K562 (cell line): ENCODE measurements at regions not wholly inside any gene's neighbourhood (a gene's known extent, or its start where the extent isn't known, plus 50 kb on each side); places are given as distances from the start of the nearest gene placed in this dataset.

Source experiments
- ATAC-seq: fragments of 200-7000 bp; cut with Tn5 transposase; 3 replicates; pipeline ENCODE4 v1.9.1; 2020; ENCODE audit warnings: moderate library complexity
- BruUV-seq: library from RNA; stranded (reverse); fragments of 400-500 nt; replicated peaks from 2 replicates; lab custom pipeline; 2021; lab: Mats Ljungman, UMichigan
- CTCF ChIA-PET: fragments of 300-600 bp; formaldehyde crosslinking; extraction: SDS; loops from one replicate; lab custom pipeline; 2021; ENCODE audit warnings: low intra/inter-chr PET ratio; lab: Yijun Ruan, JAX
- POLR2A ChIA-PET: fragments of 300-600, 350-650 bp; sonication (Branson Sonifier 250); formaldehyde crosslinking; extraction: SDS; loops from one replicate; lab custom pipeline; 2021; ENCODE audit warnings: antibody characterized with exemption, inconsistent platforms; lab: Yijun Ruan, JAX
- DNase-seq, 4 experiments: peaks; one replicate each; pipeline versions ENCODE4 v3.0.0 to v3.0.0-alpha.2; 2011 to 2018; ENCODE audit warnings: low spot score in 3 of 4, mixed read lengths in 3 of 4; ENCODE audit errors: extremely low read depth in 1 of 4
- FAIRE-seq: peaks from 2 replicates; lab custom pipeline; 2011; peaks lifted over from hg19 to GRCh38; lab: Jason Lieb, UNC
- H2AFZ ChIP-seq: 2 replicates; pipeline ENCODE4 v1.6.0; 2011; ENCODE audit warnings: low read depth, low read length, control low read depth, inconsistent platforms
- H3K27ac ChIP-seq: fragments of 200-600 bp; 3 replicates; pipeline ENCODE4 v1.8.0; 2011; ENCODE audit warnings: low read depth, mild to moderate bottlenecking, control low read depth, inconsistent platforms, low read length, moderate library complexity, mixed read lengths; ENCODE audit errors: extremely low read depth
- H3K27me3 ChIP-seq, 2 experiments: fragments of 300-600 bp in 1 of 2; 2 replicates in 1 of 2; 3 replicates in 1 of 2; pipeline versions ENCODE4 v1.6.0 to v1.8.0; 2011; ENCODE audit warnings: inconsistent platforms in 2 of 2, low read length in 2 of 2, mild to moderate bottlenecking in 1 of 2, mixed read lengths in 1 of 2, moderate library complexity in 1 of 2; ENCODE audit not compliant: control insufficient read depth in 2 of 2, insufficient read depth in 2 of 2
- H3K36me3 ChIP-seq: fragments of 300-600 bp; 3 replicates; pipeline ENCODE4 v1.8.0; 2011; ENCODE audit warnings: mild to moderate bottlenecking, low read length, inconsistent platforms; ENCODE audit not compliant: control insufficient read depth, insufficient read depth
- H3K4me1 ChIP-seq, 2 experiments: fragments of 200-600 bp in 1 of 2; replicated peaks in 1 of 2; 2 replicates in 1 of 2; 3 replicates in 1 of 2; pipeline versions ENCODE4 v1.5.1 to v1.8.0; 2011; ENCODE audit warnings: inconsistent platforms in 2 of 2, low read length in 2 of 2, mild to moderate bottlenecking in 1 of 2, mixed read lengths in 1 of 2, moderate library complexity in 1 of 2; ENCODE audit not compliant: control insufficient read depth in 2 of 2, insufficient read depth in 2 of 2
- H3K4me2 ChIP-seq: 2 replicates; pipeline ENCODE4 v1.6.1; 2011; ENCODE audit warnings: low read length, control low read depth, inconsistent platforms, mixed read lengths; ENCODE audit not compliant: insufficient read depth
- H3K4me3 ChIP-seq: fragments of 200-600 bp; sonication (generic), shearing (Covaris generic); 2 replicates; pipeline ENCODE4 v1.5.1; 2016; ENCODE audit warnings: control low read depth, inconsistent platforms
- H3K79me2 ChIP-seq: fragments of 200-600 bp; 3 replicates; pipeline ENCODE4 v1.8.0; 2011; ENCODE audit warnings: low read length, inconsistent platforms; ENCODE audit not compliant: control insufficient read depth, insufficient read depth
- H3K9ac ChIP-seq, 2 experiments: 2 replicates each; pipeline versions ENCODE4 v1.6.0 to v1.6.1; 2011; ENCODE audit warnings: low read depth in 2 of 2, low read length in 2 of 2, control low read depth in 1 of 2, inconsistent platforms in 1 of 2, mild to moderate bottlenecking in 1 of 2, mixed read lengths in 1 of 2; ENCODE audit not compliant: insufficient read depth in 1 of 2
- H3K9me1 ChIP-seq: one replicate; pipeline ENCODE4 v1.6.0; 2011; ENCODE audit warnings: inconsistent platforms, mild to moderate bottlenecking, low read length, moderate library complexity; ENCODE audit not compliant: control insufficient read depth, insufficient read depth
- H3K9me3 ChIP-seq: replicated peaks from 2 replicates; pipeline ENCODE4 v1.5.1; 2011; ENCODE audit warnings: low read depth, low read length, inconsistent platforms; ENCODE audit not compliant: control insufficient read depth, insufficient read depth
- H4K20me1 ChIP-seq: replicated peaks from 2 replicates; pipeline ENCODE4 v1.6.1; 2011; ENCODE audit warnings: low read length, inconsistent platforms, mixed read lengths; ENCODE audit not compliant: control insufficient read depth, insufficient read depth
- ARID1B ChIP-seq: fragments of 450-650 bp; IDR thresholded peaks from 2 replicates; pipeline ENCODE4 v1.6.1; 2016; ENCODE audit warnings: antibody characterized with exemption, mild to moderate bottlenecking, inconsistent platforms
- ATF1 ChIP-seq, 2 experiments: fragments of 450-650 bp in 1 of 2; IDR thresholded peaks; 2 replicates each; pipeline ENCODE4 v1.6.1; 2016; ENCODE audit warnings: missing compliant biosample characterization in 1 of 2, missing genetic modification characterization in 1 of 2
- CBFA2T3 ChIP-seq: fragments of 450-650 bp; IDR thresholded peaks from 2 replicates; pipeline ENCODE4 v1.6.1; 2017
- CREM ChIP-seq: IDR thresholded peaks from 2 replicates; pipeline ENCODE4 v1.6.1; 2014; ENCODE audit warnings: antibody characterized with exemption, low read depth
- DPF2 ChIP-seq: fragments of 450-650 bp; IDR thresholded peaks from 2 replicates; pipeline ENCODE4 v1.6.1; 2016
- HDAC8 ChIP-seq: fragments of 450-650 bp; IDR thresholded peaks from 2 replicates; pipeline ENCODE4 v1.6.1; 2016; ENCODE audit warnings: mild to moderate bottlenecking, missing genetic modification characterization, moderate library complexity, missing compliant biosample characterization
- JUND ChIP-seq, 2 experiments: IDR thresholded peaks; 2 replicates in 1 of 2; 3 replicates in 1 of 2; pipeline ENCODE4 v1.6.1; 2011; ENCODE audit warnings: borderline replicate concordance in 2 of 2, low read depth in 2 of 2, low read length in 2 of 2, improper control_type of control experiment in 1 of 2, missing biosample characterization in 1 of 2, missing genetic modification characterization in 1 of 2, missing genetic modification reagents in 1 of 2
- PKNOX1 ChIP-seq: fragments of 450-650 bp; IDR thresholded peaks from 2 replicates; pipeline ENCODE4 v1.6.1; 2016
- RERE ChIP-seq: sonication (generic); formaldehyde crosslinking; IDR thresholded peaks from 2 replicates; pipeline ENCODE4 v1.8.0; 2023; ENCODE audit warnings: missing genetic modification reagents, mild to moderate bottlenecking, borderline replicate concordance
- SIX5 ChIP-seq, 2 experiments: IDR thresholded peaks; 2 replicates each; pipeline ENCODE4 v1.6.1; 2011; ENCODE audit warnings: low read length in 2 of 2, borderline replicate concordance in 1 of 2, low read depth in 1 of 2, mild to moderate bottlenecking in 1 of 2, moderate library complexity in 1 of 2; ENCODE audit not compliant: insufficient read depth in 1 of 2
- SMARCA4 ChIP-seq: fragments of 450-650 bp; IDR thresholded peaks from 2 replicates; pipeline ENCODE4 v1.6.1; 2016
- SMC3 ChIP-seq: conservative IDR thresholded peaks from 2 replicates; pipeline ENCODE4 v1.6.1; 2011; ENCODE audit warnings: low read depth, low read length, improper control_type of control experiment; ENCODE audit not compliant: insufficient read depth
- WGBS: fragments of 100-300 bp; shearing (Covaris generic); methylation state at CpG from one replicate; pipeline ENCODE4 v1.1.6; 2016; ENCODE audit warnings: low coverage, mixed read lengths; ENCODE audit not compliant: insufficient coverage; ENCODE audit errors: missing lambda C conversion rate; 5-methylcytosine and 5-hydroxymethylcytosine counted together
- in situ Hi-C: fragments of 300-500 bp; cut with MboI; formaldehyde crosslinking; loops from 4 replicates; pipeline ENCODE4 v1.15.0; 2018; ENCODE audit warnings: inconsistent platforms, mixed read lengths
- intact Hi-C: fragments of 100-400 bp; cut with micrococcal nuclease; formaldehyde crosslinking; loops from 2 replicates; pipeline ENCODE4 v1.14.2; 2022
- TF ChIP-seq, protein P1 (sequence below), 2 experiments: IDR thresholded peaks in 1 of 2; conservative IDR thresholded peaks in 1 of 2; 2 replicates each; pipeline ENCODE4 v1.6.1; 2016; ENCODE audit warnings: low read depth in 2 of 2, mild to moderate bottlenecking in 1 of 2, missing compliant biosample characterization in 1 of 2, missing genetic modification characterization in 1 of 2, moderate library complexity in 1 of 2

- intact Hi-C loops (no loop called here), in situ Hi-C loops (no loop called here)
- no TSS peak for BruUV-seq
- CTCF ChIA-PET: no interaction called here
- Histone ChIP-seq H3K9ac (no peak overlapping the region), H4K20me1 (no peaks in the 10 kb centered on the region), H3K27me3 (no peaks in the 10 kb centered on the region; a peak in 1 of 5 replicates), H3K4me2 (no peak overlapping the region), H3K9me3 (no peaks in the 10 kb centered on the region), H3K79me2 (no peaks in the 10 kb centered on the region), H3K4me3 (no peak overlapping the region), H2AFZ (no peak overlapping the region), H3K27ac (no peak overlapping the region), H3K9me1 (no peaks in the 10 kb centered on the region), H3K4me1 (peaks cover 0 to 19% of the 10 kb centered on the region in 2 experiments; a peak in 4 of 5 replicates), H3K36me3 (no peaks in the 10 kb centered on the region)
- FAIRE-seq (no peak), ATAC-seq (no peak), DNase-seq (peak in 1 of 4 experiments; percentile 19)
- POLR2A ChIA-PET: interaction anchor here (0.7 to 1.8 kb wide), 3 partner anchors 9 to 1247 kb away, joined by 3 to 5 read pairs (median 3); no protein-coding TSS in a partner anchor
- WGBS: 0% methylated on average over 6 of the region's 6 CpGs
- TF ChIP-seq SMC3 (no peak), PKNOX1 (peak; percentile 75), ATF1 (CRISPR knock-in tag; IDR thresholded peaks at IDR 0.05) (no peak), ATF1 (tag; IDR thresholded peaks at IDR 0.05) (0 out of 2 replicates have a peak, but pooled peaks have one; percentile 11), DPF2 (peak; percentile 29; the same call in 1 of the 2 replicates), RERE (CRISPR knock-in tag) (no peak), CREM (no peak; the same call in 1 of the 2 replicates), SMARCA4 (peak; percentile 73; the same call in 1 of the 2 replicates), CBFA2T3 (peak; percentile 11; the same call in 1 of the 2 replicates), JUND (IDR thresholded peaks at IDR 0.05; ENCODE audit: borderline replicate concordance, low read depth, low read length) (0 out of 2 replicates have a peak, but pooled peaks have one; percentile 19), JUND (tag; IDR thresholded peaks at IDR 0.05; ENCODE audit: borderline replicate concordance, low read depth, low read length) (no peak), ARID1B (peak; percentile 75), HDAC8 (tag) (no peak), SIX5 (IDR thresholded peaks at IDR 0.05; ENCODE audit: borderline replicate concordance in 1 of 2, insufficient read depth in 1 of 2, low read depth in 1 of 2, low read length in 2 of 2) (no peak)
- TF ChIP-seq, protein P1, sequence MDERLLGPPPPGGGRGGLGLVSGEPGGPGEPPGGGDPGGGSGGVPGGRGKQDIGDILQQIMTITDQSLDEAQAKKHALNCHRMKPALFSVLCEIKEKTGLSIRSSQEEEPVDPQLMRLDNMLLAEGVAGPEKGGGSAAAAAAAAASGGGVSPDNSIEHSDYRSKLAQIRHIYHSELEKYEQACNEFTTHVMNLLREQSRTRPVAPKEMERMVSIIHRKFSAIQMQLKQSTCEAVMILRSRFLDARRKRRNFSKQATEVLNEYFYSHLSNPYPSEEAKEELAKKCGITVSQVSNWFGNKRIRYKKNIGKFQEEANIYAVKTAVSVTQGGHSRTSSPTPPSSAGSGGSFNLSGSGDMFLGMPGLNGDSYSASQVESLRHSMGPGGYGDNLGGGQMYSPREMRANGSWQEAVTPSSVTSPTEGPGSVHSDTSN (CRISPR knock-in tag; IDR thresholded peaks at IDR 0.05; ENCODE audit: low read depth): no peak
- TF ChIP-seq, protein P1 (tag; conservative IDR thresholded peaks at IDR 0.05; ENCODE audit: low read depth): peak; percentile 84
Measured at GRCh38 chr10:3708852-3709251, 76.2 kb downstream of the KLF6 start.
